ENCODE measurements at regions not wholly inside any gene's neighbourhood (a gene's known extent, or its start where the extent isn't known, plus 50 kb on each side); places are given as distances from the start of the nearest gene placed in this dataset.

DNA sequence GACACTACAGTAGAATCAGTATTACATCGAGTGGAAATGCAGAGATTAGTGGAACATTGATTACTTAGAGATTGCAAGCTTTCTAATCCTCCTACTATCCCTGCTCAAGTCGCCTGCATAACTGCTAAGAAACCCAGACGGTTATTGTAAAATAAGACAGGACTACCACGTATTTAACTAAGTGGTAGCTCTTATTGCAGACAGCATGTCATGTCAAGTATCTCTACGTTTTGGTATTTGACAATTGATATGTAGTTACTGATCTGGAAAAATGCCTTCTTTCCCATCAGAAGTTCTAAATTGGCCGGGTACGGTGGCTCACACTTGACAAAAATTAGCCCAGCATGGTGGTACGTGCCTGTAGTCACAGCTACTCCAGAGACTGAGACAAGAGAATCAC lies 404.1 kb downstream of the CBLN2 start:
- TF ChIP-seq CTCF (IDR thresholded peaks at IDR 0.05): no peak
- TF ChIP-seq POLR2AphosphoS5 (IDR thresholded peaks at IDR 0.05): no peak

Data from suprapubic skin (tissue), 3 donors.